H1 (cell line): ENCODE measurements at regions not wholly inside any gene's neighbourhood (a gene's known extent, or its start where the extent isn't known, plus 50 kb on each side); places are given as distances from the start of the nearest gene placed in this dataset.

ENCODE experiments used
- CTCF ChIA-PET: fragments of 300-600 bp; sonication (Branson Sonifier 250); formaldehyde crosslinking; loops from one replicate; lab custom pipeline; 2021; ENCODE audit not compliant: partially characterized antibody; lab: Charles Lee
- POLR2A ChIA-PET: fragments of 300-600 bp; sonication (Branson Sonifier 250); formaldehyde crosslinking; loops from one replicate; lab custom pipeline; 2021; ENCODE audit warnings: inconsistent platforms; ENCODE audit not compliant: partially characterized antibody; lab: Charles Lee
- DNase-seq, 2 experiments: peaks; one replicate each; pipeline versions ENCODE4 v3.0.0 to v3.0.0-alpha.2; 2010 to 2022; ENCODE audit warnings: low spot score in 2 of 2, low read depth in 1 of 2, mixed read lengths in 1 of 2
- FAIRE-seq: peaks from 2 replicates; lab custom pipeline; 2011; peaks lifted over from hg19 to GRCh38; lab: Jason Lieb, UNC
- H2AFZ ChIP-seq: 2 replicates; pipeline ENCODE4 v1.8.1; 2012; ENCODE audit warnings: low read length, inconsistent platforms
- H2AK5ac ChIP-seq: 2 replicates; pipeline ENCODE4 v1.6.1; 2013; ENCODE audit warnings: low read depth, low read length
- H2BK120ac ChIP-seq: replicated peaks from 2 replicates; pipeline ENCODE3; 2013; ENCODE audit warnings: low read depth, low read length, inconsistent platforms
- H2BK12ac ChIP-seq: 2 replicates; pipeline ENCODE4 v1.6.1; 2013; ENCODE audit warnings: low read depth, low read length
- H2BK15ac ChIP-seq: 2 replicates; pipeline ENCODE4 v1.6.1; 2013; ENCODE audit warnings: low read length
- H2BK20ac ChIP-seq: 2 replicates; pipeline ENCODE4 v1.6.1; 2013; ENCODE audit warnings: low read length
- H2BK5ac ChIP-seq: 2 replicates; pipeline ENCODE4 v1.6.1; 2013; ENCODE audit warnings: low read depth, low read length
- H3K14ac ChIP-seq: 2 replicates; pipeline ENCODE4 v1.6.1; 2013; ENCODE audit warnings: inconsistent platforms; ENCODE audit not compliant: insufficient read length
- H3K18ac ChIP-seq: 2 replicates; pipeline ENCODE4 v1.6.1; 2013; ENCODE audit warnings: low read length; ENCODE audit errors: extremely low read depth
- H3K23ac ChIP-seq: 2 replicates; pipeline ENCODE4 v1.6.1; 2013; ENCODE audit warnings: inconsistent platforms; ENCODE audit not compliant: insufficient read length
- H3K23me2 ChIP-seq: 2 replicates; pipeline ENCODE4 v1.6.1; 2013; ENCODE audit warnings: low read depth, low read length
- H3K27ac ChIP-seq: 2 replicates; pipeline ENCODE4 v1.6.1; 2011; ENCODE audit warnings: low read depth, low read length, inconsistent platforms
- H3K27me3 ChIP-seq, 4 experiments: replicated peaks in 1 of 4; 1 replicate in 1 of 4; 2 replicates in 3 of 4; pipeline versions ENCODE4 v1.6.1 to v1.8.1; 2011 to 2013; ENCODE audit warnings: low read length in 3 of 4, mild to moderate bottlenecking in 3 of 4, inconsistent platforms in 2 of 4, mixed read lengths in 2 of 4, moderate library complexity in 1 of 4; ENCODE audit not compliant: control insufficient read depth in 3 of 4, insufficient read depth in 3 of 4; ENCODE audit errors: extremely low read depth in 1 of 4
- H3K36me3 ChIP-seq, 4 experiments: 2 replicates each; pipeline versions ENCODE4 v1.6.1 to v1.8.1; 2011 to 2013; ENCODE audit warnings: mild to moderate bottlenecking in 4 of 4, low read length in 3 of 4, moderate library complexity in 2 of 4, control low read depth in 1 of 4, inconsistent platforms in 1 of 4; ENCODE audit not compliant: insufficient read depth in 4 of 4, control insufficient read depth in 2 of 4
- H3K4ac ChIP-seq: replicated peaks from 2 replicates; pipeline ENCODE3; 2013; ENCODE audit warnings: low read length, low read depth, mixed read lengths, inconsistent platforms; ENCODE audit not compliant: insufficient read length
- H3K4me1 ChIP-seq, 4 experiments: replicated peaks in 1 of 4; 1 replicate in 1 of 4; 2 replicates in 3 of 4; pipeline versions ENCODE4 v1.6.1 to v1.8.1; 2011 to 2013; ENCODE audit warnings: low read length in 3 of 4, inconsistent platforms in 2 of 4, mixed read lengths in 1 of 4; ENCODE audit not compliant: insufficient read depth in 4 of 4, control insufficient read depth in 3 of 4
- H3K4me2 ChIP-seq, 2 experiments: 2 replicates each; pipeline versions ENCODE4 v1.6.1 to v1.8.1; 2011 to 2013; ENCODE audit warnings: low read depth in 2 of 2, low read length in 2 of 2, control low read depth in 1 of 2, inconsistent platforms in 1 of 2, mild to moderate bottlenecking in 1 of 2; ENCODE audit not compliant: insufficient read depth in 1 of 2
- H3K4me3 ChIP-seq, 4 experiments: fragments of 200-600, 300-600 bp in 1 of 4; sonication (generic), shearing (Covaris generic), sonication (Bioruptor Twin) in 1 of 4; 2 replicates each; pipeline versions ENCODE4 v1.5.1 to v1.8.1; 2011 to 2016; ENCODE audit warnings: low read length in 4 of 4, low read depth in 3 of 4, control low read depth in 2 of 4, inconsistent platforms in 2 of 4, mild to moderate bottlenecking in 2 of 4, mixed read lengths in 1 of 4, moderate library complexity in 1 of 4; ENCODE audit not compliant: insufficient read depth in 2 of 4; ENCODE audit errors: extremely low read depth in 1 of 4
- H3K56ac ChIP-seq: replicated peaks from 2 replicates; pipeline ENCODE3; 2013; ENCODE audit warnings: low read depth, mild to moderate bottlenecking, mixed read lengths, low read length, inconsistent platforms; ENCODE audit not compliant: insufficient read length
- H3K79me1 ChIP-seq: 2 replicates; pipeline ENCODE4 v1.6.1; 2013; ENCODE audit warnings: low read depth, low read length, control low read depth
- H3K79me2 ChIP-seq, 2 experiments: 2 replicates each; pipeline versions ENCODE4 v1.6.1 to v1.8.1; 2012 to 2013; ENCODE audit warnings: low read length in 2 of 2, mild to moderate bottlenecking in 2 of 2, inconsistent platforms in 1 of 2; ENCODE audit not compliant: insufficient read depth in 2 of 2, control insufficient read depth in 1 of 2
- H3K9ac ChIP-seq, 4 experiments: replicated peaks in 1 of 4; 1 replicate in 1 of 4; 2 replicates in 3 of 4; pipeline versions ENCODE4 v1.6.1 to v1.8.1; 2011 to 2013; ENCODE audit warnings: low read depth in 3 of 4, low read length in 3 of 4, control low read depth in 2 of 4, mild to moderate bottlenecking in 2 of 4, moderate library complexity in 2 of 4, inconsistent platforms in 1 of 4; ENCODE audit errors: extremely low read depth in 1 of 4
- H3K9me3 ChIP-seq, 2 experiments: 2 replicates each; pipeline versions ENCODE4 v1.6.1 to v1.8.1; 2012 to 2013; ENCODE audit warnings: mild to moderate bottlenecking in 2 of 2, moderate library complexity in 2 of 2, control low read depth in 1 of 2, inconsistent platforms in 1 of 2, low read depth in 1 of 2, low read length in 1 of 2, mixed read lengths in 1 of 2; ENCODE audit not compliant: insufficient read depth in 2 of 2
- H4K20me1 ChIP-seq, 2 experiments: replicated peaks in 1 of 2; 2 replicates each; pipeline versions ENCODE3 to v1.8.1; 2011 to 2013; ENCODE audit warnings: inconsistent platforms in 2 of 2, low read length in 2 of 2, mild to moderate bottlenecking in 1 of 2; ENCODE audit not compliant: insufficient read depth in 2 of 2, control insufficient read depth in 1 of 2
- H4K5ac ChIP-seq: 2 replicates; pipeline ENCODE4 v1.6.1; 2013; ENCODE audit warnings: low read length, low read depth, mixed read lengths, inconsistent platforms; ENCODE audit not compliant: insufficient read length
- H4K8ac ChIP-seq: 2 replicates; pipeline ENCODE4 v1.8.0; 2013; ENCODE audit warnings: mild to moderate bottlenecking, moderate library complexity, low read length, inconsistent platforms; ENCODE audit not compliant: insufficient read depth; ENCODE audit errors: extremely low read depth
- H4K91ac ChIP-seq: replicated peaks from 2 replicates; pipeline ENCODE3; 2013; ENCODE audit warnings: low read length, mixed read lengths, inconsistent platforms; ENCODE audit not compliant: insufficient read length
- BCL11A ChIP-seq, 2 experiments: IDR thresholded peaks; one replicate each; pipeline ENCODE4 v1.6.1; 2011; ENCODE audit warnings: low read depth in 2 of 2, low read length in 2 of 2, mild to moderate bottlenecking in 2 of 2
- HDAC2 ChIP-seq, 2 experiments: fragments of 300-600 bp in 1 of 2; sonication (generic) in 1 of 2; IDR thresholded peaks; 2 replicates each; pipeline ENCODE4 v1.6.1; 2011 to 2012; ENCODE audit warnings: low read depth in 2 of 2, low read length in 2 of 2, mild to moderate bottlenecking in 2 of 2, moderate library complexity in 2 of 2, borderline replicate concordance in 1 of 2, inconsistent platforms in 1 of 2
- KDM4A ChIP-seq: IDR thresholded peaks from one replicate; pipeline ENCODE4 v1.7.1; 2012; ENCODE audit warnings: low read depth, mild to moderate bottlenecking, moderate library complexity, low read length, inconsistent platforms; ENCODE audit not compliant: severe bottlenecking
- POLR2A ChIP-seq, 2 experiments: IDR thresholded peaks; 1 replicate in 1 of 2; 2 replicates in 1 of 2; pipeline ENCODE4 v1.6.1; 2011; ENCODE audit warnings: low read depth in 2 of 2, low read length in 2 of 2, mild to moderate bottlenecking in 2 of 2; ENCODE audit errors: control extremely low read depth in 1 of 2
- USF2 ChIP-seq: IDR thresholded peaks from 2 replicates; pipeline ENCODE4 v1.6.1; 2011; ENCODE audit warnings: low read length, improper control_type of control experiment
- YY1 ChIP-seq: IDR thresholded peaks from 2 replicates; pipeline ENCODE4 v1.6.1; 2011; ENCODE audit warnings: low read depth, mild to moderate bottlenecking, low read length
- whole genome bisulfite sequencing, 2 experiments: shearing (Covaris generic) in 1 of 2; methylation state at CpG; one replicate each; pipeline versions ENCODE4 v1.1.6 to v1.1.7; 2013 to 2015; ENCODE audit warnings: low lambda C conversion rate in 2 of 2, mixed read lengths in 2 of 2, inconsistent platforms in 1 of 2, low coverage in 1 of 2, missing lambda C conversion rate in 1 of 2; ENCODE audit not compliant: insufficient replicate concordance in 2 of 2, insufficient coverage in 1 of 2, insufficient read length in 1 of 2; ENCODE audit errors: extremely low coverage in 1 of 2, missing lambda C conversion rate in 1 of 2; 5-methylcytosine and 5-hydroxymethylcytosine counted together

GRCh38 chr1:118437664-118438063 lies 252.6 kb upstream of the SPAG17 start:
- no peak for TF ChIP-seq POLR2A (IDR thresholded peaks at IDR 0.05; ENCODE audit: control extremely low read depth in 1 of 2, low read depth in 2 of 2, low read length in 2 of 2)
- no peak for TF ChIP-seq YY1
- TF ChIP-seq HDAC2 (IDR thresholded peaks at IDR 0.05; ENCODE audit: borderline replicate concordance in 1 of 2, low read depth in 2 of 2, low read length in 2 of 2), result no peak
- TF ChIP-seq USF2, result no peak
- no peak for TF ChIP-seq BCL11A (IDR thresholded peaks at IDR 0.05; ENCODE audit: low read depth in 2 of 2, low read length in 2 of 2)
- TF ChIP-seq KDM4A, result no peak
- Histone ChIP-seq H3K79me2 (no peaks in the 10 kb centered on the region), H3K4me1 (no peaks in the 10 kb centered on the region), H3K4me2 (no peak overlapping the region), H3K23ac (no peak overlapping the region), H3K56ac (no peak overlapping the region), H2BK120ac (no peak overlapping the region), H3K79me1 (no peaks in the 10 kb centered on the region), H3K4me3 (no peak overlapping the region), H4K8ac (no peak overlapping the region), H2BK20ac (no peak overlapping the region), H2AFZ (no peak overlapping the region), H3K4ac (no peak overlapping the region), H2BK5ac (no peak overlapping the region), H3K36me3 (no peaks in the 10 kb centered on the region), H3K9me3 (no peaks in the 10 kb centered on the region), H3K23me2 (no peaks in the 10 kb centered on the region), H3K27me3 (no peaks in the 10 kb centered on the region), H4K5ac (no peak overlapping the region), H2AK5ac (no peak overlapping the region), H3K14ac (no peak overlapping the region), H3K27ac (no peak overlapping the region), H2BK15ac (no peak overlapping the region), H4K20me1 (no peaks in the 10 kb centered on the region), H3K18ac (no peak overlapping the region), H3K9ac (no peak overlapping the region), H4K91ac (no peak overlapping the region), H2BK12ac (no peak overlapping the region)
- 94% methylated on average over 5 of the region's 6 CpGs; no CpG with 5 or more reads in 1 of the 2 experiments for WGBS, 2 experiments
- FAIRE-seq (no peak), DNase-seq (no peak)
- CTCF ChIA-PET, result no interaction called here
- POLR2A ChIA-PET, result no interaction called here
